GM12873 (cell line): ENCODE measurements at regions not wholly inside any gene's neighbourhood (a gene's known extent, or its start where the extent isn't known, plus 50 kb on each side); places are given as distances from the start of the nearest gene placed in this dataset.

Experiments used
- TF ChIP-seq, protein P1 (sequence below): IDR thresholded peaks from 2 replicates; pipeline ENCODE4 v1.5.1; 2012; ENCODE audit warnings: low read depth, mild to moderate bottlenecking, moderate library complexity, low read length, control low read depth; ENCODE audit not compliant: insufficient read depth; ENCODE audit errors: missing control alignments

GRCh38 chr3:95775486-95776094 lies 1038.8 kb upstream of the EPHA6 start:
- TF ChIP-seq, protein P1, sequence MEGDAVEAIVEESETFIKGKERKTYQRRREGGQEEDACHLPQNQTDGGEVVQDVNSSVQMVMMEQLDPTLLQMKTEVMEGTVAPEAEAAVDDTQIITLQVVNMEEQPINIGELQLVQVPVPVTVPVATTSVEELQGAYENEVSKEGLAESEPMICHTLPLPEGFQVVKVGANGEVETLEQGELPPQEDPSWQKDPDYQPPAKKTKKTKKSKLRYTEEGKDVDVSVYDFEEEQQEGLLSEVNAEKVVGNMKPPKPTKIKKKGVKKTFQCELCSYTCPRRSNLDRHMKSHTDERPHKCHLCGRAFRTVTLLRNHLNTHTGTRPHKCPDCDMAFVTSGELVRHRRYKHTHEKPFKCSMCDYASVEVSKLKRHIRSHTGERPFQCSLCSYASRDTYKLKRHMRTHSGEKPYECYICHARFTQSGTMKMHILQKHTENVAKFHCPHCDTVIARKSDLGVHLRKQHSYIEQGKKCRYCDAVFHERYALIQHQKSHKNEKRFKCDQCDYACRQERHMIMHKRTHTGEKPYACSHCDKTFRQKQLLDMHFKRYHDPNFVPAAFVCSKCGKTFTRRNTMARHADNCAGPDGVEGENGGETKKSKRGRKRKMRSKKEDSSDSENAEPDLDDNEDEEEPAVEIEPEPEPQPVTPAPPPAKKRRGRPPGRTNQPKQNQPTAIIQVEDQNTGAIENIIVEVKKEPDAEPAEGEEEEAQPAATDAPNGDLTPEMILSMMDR: no peak

DNA sequence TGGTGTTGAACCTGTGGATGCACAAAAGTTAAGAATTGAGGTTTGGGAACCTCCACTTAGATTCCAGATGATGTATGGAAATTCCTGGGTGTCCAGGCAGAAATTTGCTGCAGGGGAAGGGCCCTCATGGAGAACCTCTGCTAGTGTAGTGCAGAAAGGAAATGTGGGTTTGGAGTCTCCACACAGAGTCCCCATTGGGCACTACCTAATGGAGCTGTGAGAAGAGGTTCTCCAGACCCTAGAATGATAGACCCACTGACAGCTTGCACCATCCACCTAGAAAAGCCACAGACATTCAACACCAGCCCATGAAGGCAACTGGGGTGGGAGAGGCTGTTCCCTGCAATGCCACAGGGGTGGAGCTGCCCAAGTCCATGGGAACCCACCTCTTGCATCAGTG lies 1032.8 kb upstream of the EPHA6 start:
- TF ChIP-seq, protein P1: no peak

DNA sequence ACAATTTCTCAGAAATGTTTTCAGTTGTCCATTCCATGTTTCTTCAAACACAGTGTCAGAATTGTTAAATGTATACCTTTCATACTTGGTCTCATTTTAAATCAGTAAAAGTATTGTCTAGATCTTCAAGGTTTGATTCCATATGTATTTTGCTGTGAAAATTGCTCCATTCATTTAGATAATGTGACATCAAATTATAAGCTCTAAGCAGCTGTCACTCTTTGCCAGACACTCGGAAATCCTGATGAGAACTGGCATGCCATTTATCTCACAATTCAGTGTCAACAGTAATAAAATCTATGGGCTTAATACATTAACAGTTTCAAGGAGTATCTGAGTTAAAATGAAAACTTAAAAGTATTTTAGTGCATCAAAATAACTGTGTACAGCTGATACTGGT lies 1025.3 kb upstream of the EPHA6 start:
- TF ChIP-seq, protein P1: no peak

GRCh38 chr3:95797081-95797480 lies 1017.3 kb upstream of the EPHA6 start:
- TF ChIP-seq, protein P1: no peak

DNA sequence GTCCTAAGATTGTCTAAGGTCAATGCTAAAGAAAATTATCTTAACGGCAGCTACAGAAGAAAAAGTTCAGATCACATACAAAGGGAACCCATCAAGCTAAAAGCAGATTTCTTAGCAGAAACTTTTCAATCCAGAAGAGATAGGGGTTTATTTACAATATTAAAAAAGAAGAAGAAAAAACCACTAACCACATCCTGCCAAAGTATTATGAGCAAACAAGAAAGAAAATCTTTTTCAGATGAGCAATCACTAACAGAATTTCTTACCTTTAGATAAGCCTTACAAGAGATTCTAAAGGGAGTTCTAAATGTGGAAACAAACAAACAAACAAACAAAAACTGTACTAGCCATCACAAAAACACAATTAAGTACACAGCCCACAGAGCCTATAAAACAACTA lies 1015.8 kb upstream of the EPHA6 start:
- TF ChIP-seq, protein P1: no peak

DNA sequence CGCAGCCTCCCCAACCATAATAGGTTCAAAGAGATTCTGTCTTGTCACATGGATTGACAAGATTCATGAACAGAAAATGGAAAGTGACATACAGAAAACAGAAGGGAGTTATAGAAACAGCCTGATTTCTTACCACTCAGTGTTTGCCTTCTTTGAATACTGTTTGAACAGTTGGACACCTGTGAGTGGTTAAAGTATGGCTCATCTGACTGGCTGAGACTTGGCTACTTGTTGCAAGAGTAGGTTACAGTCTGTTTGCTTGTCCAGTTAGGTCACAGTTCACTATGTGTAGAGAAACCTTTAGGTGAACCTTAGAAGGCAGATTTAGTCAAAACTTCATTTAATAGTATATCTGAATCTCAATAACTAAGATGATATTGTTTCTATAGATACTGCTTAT lies 1003.9 kb upstream of the EPHA6 start:
- TF ChIP-seq, protein P1: no peak

DNA sequence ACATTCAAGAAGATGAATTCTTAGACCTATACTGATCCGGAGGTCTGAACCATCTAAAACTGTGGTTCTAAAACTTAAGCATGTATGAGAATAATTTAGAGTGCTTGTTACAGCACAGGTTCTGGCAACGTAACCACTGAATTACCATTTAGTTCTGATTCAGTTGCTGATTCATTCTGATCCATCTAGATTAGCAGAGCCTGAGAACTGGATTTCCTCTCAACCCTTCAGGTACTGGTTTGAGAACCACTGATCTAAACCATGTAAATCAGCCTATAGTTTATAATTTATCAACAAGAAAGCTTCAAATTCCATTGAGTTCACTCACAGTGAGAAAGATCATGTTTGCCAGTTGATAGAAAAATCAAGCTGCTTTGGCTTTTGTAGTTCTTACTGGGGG lies 1001.1 kb upstream of the EPHA6 start:
- TF ChIP-seq, protein P1: no peak
